ENCODE measurements at regions not wholly inside any gene's neighbourhood (a gene's known extent, or its start where the extent isn't known, plus 50 kb on each side); places are given as distances from the start of the nearest gene placed in this dataset.

- H3K36me3 ChIP-seq (replicated peaks in 1 of 2; ENCODE audit: control extremely low read depth in 1 of 2, control insufficient read depth in 1 of 2, extremely low read depth in 1 of 2, insufficient read depth in 2 of 2, low read length in 1 of 2) = no peaks in the 10 kb centered on the region
- intact Hi-C loops (cut with micrococcal nuclease) = no loop called here
Measured at GRCh38 chr6:71608646-71609045, 277.7 kb upstream of the RIMS1 start.

GRCh38 chr6:71619836-71620235 lies 266.5 kb upstream of the RIMS1 start:
- H3K4me3 Mint-ChIP-seq = no peak overlapping the region
- no peak overlapping the region for H2AFZ ChIP-seq (ENCODE audit: insufficient read depth, low read depth, low read length, poor library complexity, severe bottlenecking)
- H3K4me1 Mint-ChIP-seq = no peaks in the 10 kb centered on the region
- H3K27ac Mint-ChIP-seq = no peak overlapping the region
- ATAC-seq (ENCODE audit: low read depth) = no peak
- H3K9ac ChIP-seq (ENCODE audit: low read length) = no peak overlapping the region
- no peaks in the 10 kb centered on the region for H3K9me3 ChIP-seq (ENCODE audit: control extremely low read depth in 1 of 3, control insufficient read depth in 2 of 3, insufficient read depth in 1 of 3, low read length in 2 of 3)
- no peak for DNase-seq
- TF ChIP-seq CTCF (IDR thresholded peaks at IDR 0.05) = no peak
- no peak for TF ChIP-seq EZH2 (IDR thresholded peaks at IDR 0.05; ENCODE audit: borderline replicate concordance, insufficient read depth, low read depth, low read length, poor library complexity, severe bottlenecking)
- no peak overlapping the region for H3K4me2 ChIP-seq (replicated peaks; ENCODE audit: low read depth, low read length, poor library complexity, severe bottlenecking)
- ChIA-PET POLR2A (no interaction called here), CTCF (no interaction called here)
- H3K36me3 ChIP-seq (replicated peaks in 1 of 2; ENCODE audit: control extremely low read depth in 1 of 2, control insufficient read depth in 1 of 2, extremely low read depth in 1 of 2, insufficient read depth in 2 of 2, low read length in 1 of 2) = no peaks in the 10 kb centered on the region
- H3K27me3 ChIP-seq (replicated peaks in 1 of 4; ENCODE audit: control extremely low read depth in 1 of 4, control insufficient read depth in 3 of 4, insufficient read depth in 4 of 4, low read length in 3 of 4) = peaks cover 0 to 3% (median 0%) of the 10 kb centered on the region in 4 experiments
- H3K4me1 ChIP-seq (ENCODE audit: control insufficient read depth in 2 of 2, insufficient read depth in 2 of 2, low read length in 2 of 2) = no peaks in the 10 kb centered on the region
- peaks cover 3% of the 10 kb centered on the region for H3K27me3 Mint-ChIP-seq
- H3K27ac ChIP-seq (ENCODE audit: low read length in 2 of 2) = no peak overlapping the region
- H4K20me1 ChIP-seq (ENCODE audit: control insufficient read depth, insufficient read depth, low read length, poor library complexity, severe bottlenecking) = no peaks in the 10 kb centered on the region
- H3K9me3 Mint-ChIP-seq (ENCODE audit: insufficient read depth) = peaks cover 5% of the 10 kb centered on the region
- H3K4me3 ChIP-seq (ENCODE audit: control extremely low read depth in 1 of 5, extremely low read depth in 1 of 5, insufficient read depth in 1 of 5, low read depth in 2 of 5, low read length in 4 of 5) = no peak overlapping the region
- WGBS (ENCODE audit: insufficient coverage) = 100% methylated on average over 3 of the region's 4 CpGs
- intact Hi-C loops (cut with micrococcal nuclease) = no loop called here
- no peaks in the 10 kb centered on the region for H3K79me2 ChIP-seq (ENCODE audit: control insufficient read depth, insufficient read depth, low read length)

More at GRCh38 chr6:71608646-71609045, 277.7 kb upstream of the RIMS1 start:
- Mint-ChIP-seq H3K27ac (no peak overlapping the region), H3K9me3 (ENCODE audit: insufficient read depth) (no peaks in the 10 kb centered on the region), H3K27me3 (peaks cover 4% of the 10 kb centered on the region), H3K4me3 (no peak overlapping the region), H3K4me1 (no peaks in the 10 kb centered on the region)
- H3K4me3 ChIP-seq (ENCODE audit: control extremely low read depth in 1 of 5, extremely low read depth in 1 of 5, insufficient read depth in 1 of 5, low read depth in 2 of 5, low read length in 4 of 5) = no peak overlapping the region
- ChIA-PET CTCF (no interaction called here), POLR2A (no interaction called here)
- no peaks in the 10 kb centered on the region for H3K4me1 ChIP-seq (ENCODE audit: control insufficient read depth in 2 of 2, insufficient read depth in 2 of 2, low read length in 2 of 2)
- H3K27ac ChIP-seq (ENCODE audit: low read length in 2 of 2) = no peak overlapping the region
- H3K4me2 ChIP-seq (replicated peaks; ENCODE audit: low read depth, low read length, poor library complexity, severe bottlenecking) = no peak overlapping the region
- ATAC-seq (ENCODE audit: low read depth) (no peak), DNase-seq (no peak)
- H2AFZ ChIP-seq (ENCODE audit: insufficient read depth, low read depth, low read length, poor library complexity, severe bottlenecking) = no peak overlapping the region
- WGBS (ENCODE audit: insufficient coverage) = no CpG with 5 or more reads among the region's 1 CpG
- no peaks in the 10 kb centered on the region for H3K27me3 ChIP-seq (replicated peaks in 1 of 4; ENCODE audit: control extremely low read depth in 1 of 4, control insufficient read depth in 3 of 4, insufficient read depth in 4 of 4, low read length in 3 of 4)
- no peak for TF ChIP-seq EZH2 (IDR thresholded peaks at IDR 0.05; ENCODE audit: borderline replicate concordance, insufficient read depth, low read depth, low read length, poor library complexity, severe bottlenecking)
- TF ChIP-seq CTCF (IDR thresholded peaks at IDR 0.05) = no peak
- H4K20me1 ChIP-seq (ENCODE audit: control insufficient read depth, insufficient read depth, low read length, poor library complexity, severe bottlenecking) = no peaks in the 10 kb centered on the region
- no peak overlapping the region for H3K9ac ChIP-seq (ENCODE audit: low read length)
- H3K79me2 ChIP-seq (ENCODE audit: control insufficient read depth, insufficient read depth, low read length) = no peaks in the 10 kb centered on the region
- H3K9me3 ChIP-seq (ENCODE audit: control extremely low read depth in 1 of 3, control insufficient read depth in 2 of 3, insufficient read depth in 1 of 3, low read length in 2 of 3) = no peaks in the 10 kb centered on the region
